ENCODE measurements at regions not wholly inside any gene's neighbourhood (a gene's known extent, or its start where the extent isn't known, plus 50 kb on each side); places are given as distances from the start of the nearest gene placed in this dataset.

GRCh38 chr4:12881945-12882584, 602.1 kb downstream of the RAB28 start:
- TF ChIP-seq CTCF (IDR thresholded peaks at IDR 0.05 in 4 of 5, conservative IDR thresholded peaks at IDR 0.05 in 1 of 5) (no peak), POLR2A (IDR thresholded peaks at IDR 0.05) (no peak)
